GM18508 (cell line): ENCODE measurements at regions not wholly inside any gene's neighbourhood (a gene's known extent, or its start where the extent isn't known, plus 50 kb on each side); places are given as distances from the start of the nearest gene placed in this dataset.

Experiments
- ATAC-seq: cut with Tn5 transposase; IDR thresholded peaks from one replicate; pipeline ENCODE4 v1.9.1; 2021; ENCODE audit warnings: moderate number of reproducible peaks; ENCODE audit not compliant: insufficient read depth, unreplicated experiment

- no peak for ATAC-seq
These were observed 157.3 kb upstream of the SDK2 start for GRCh38 chr17:73801455-73802100.

GRCh38 chr17:73802314-73802713 is 158.1 kb upstream of the SDK2 start:
- no peak for ATAC-seq

- ATAC-seq = no peak
These were observed 158.6 kb upstream of the SDK2 start for GRCh38 chr17:73802871-73803270.

- no peak for ATAC-seq
These were observed 159.8 kb upstream of the SDK2 start for GRCh38 chr17:73803964-73804435.

- no peak for ATAC-seq
These were observed 162.5 kb upstream of the SDK2 start for GRCh38 chr17:73806768-73807167.

GRCh38 chr17:73813201-73813600 is 169.0 kb upstream of the SDK2 start:
- no peak for ATAC-seq

GRCh38 chr17:73814075-73814474 is 169.8 kb upstream of the SDK2 start:
- no peak for ATAC-seq

- ATAC-seq = no peak
These were observed 171.2 kb upstream of the SDK2 start for GRCh38 chr17:73815474-73815873.

- ATAC-seq = no peak
These were observed 175.5 kb upstream of the SDK2 start for GRCh38 chr17:73819440-73820395.

GRCh38 chr17:73820686-73821448 is 176.6 kb upstream of the SDK2 start:
- ATAC-seq = no peak

GRCh38 chr17:73821665-73822064 is 177.4 kb upstream of the SDK2 start:
- ATAC-seq = no peak

GRCh38 chr17:73822371-73822770 is 178.1 kb upstream of the SDK2 start:
- no peak for ATAC-seq

- no peak for ATAC-seq
These were observed 179.4 kb upstream of the SDK2 start for GRCh38 chr17:73823684-73824083.

- ATAC-seq = no peak
These were observed 180.1 kb upstream of the SDK2 start for GRCh38 chr17:73824321-73824720.

- no peak for ATAC-seq
These were observed 182.1 kb upstream of the SDK2 start for GRCh38 chr17:73826181-73826871.

GRCh38 chr17:73826872-73827228 is 182.6 kb upstream of the SDK2 start:
- ATAC-seq = no peak

- no peak for ATAC-seq
These were observed 183.5 kb upstream of the SDK2 start for GRCh38 chr17:73827627-73828291.

- no peak for ATAC-seq
These were observed 185.5 kb upstream of the SDK2 start for GRCh38 chr17:73829676-73830280.

- ATAC-seq = no peak
These were observed 187.5 kb upstream of the SDK2 start for GRCh38 chr17:73831699-73832098.
